HG02852 (cell line): ENCODE measurements at regions not wholly inside any gene's neighbourhood (a gene's known extent, or its start where the extent isn't known, plus 50 kb on each side); places are given as distances from the start of the nearest gene placed in this dataset.
A peak's percentile ranks its signal among the peaks of the same experiment; 100 is the strongest.

Experiments used
- ATAC-seq: cut with Tn5 transposase; IDR thresholded peaks from one replicate; pipeline ENCODE4 v1.9.1; 2021; ENCODE audit warnings: mild to moderate bottlenecking, moderate library complexity; ENCODE audit not compliant: unreplicated experiment

DNA sequence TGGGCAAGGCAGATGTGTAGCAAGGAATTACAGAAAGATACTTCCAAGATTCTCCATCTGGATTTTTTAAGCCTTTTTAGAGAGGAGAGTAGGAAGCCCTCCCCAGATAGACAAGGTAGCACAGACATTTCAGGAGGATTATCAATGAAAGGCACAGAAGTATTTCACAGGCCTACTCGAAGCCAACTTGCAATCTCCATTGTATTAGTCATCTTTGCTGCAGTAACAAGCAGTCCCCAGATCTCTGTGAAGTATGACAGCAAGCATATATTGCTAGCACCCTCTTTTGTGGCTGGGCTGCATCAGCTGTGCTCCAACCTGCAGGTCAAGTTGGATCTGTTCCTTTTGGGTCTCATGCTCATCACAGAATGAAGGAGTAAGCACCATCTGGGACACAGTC, 101.6 kb downstream of the MAF start:
- ATAC-seq = no peak

DNA sequence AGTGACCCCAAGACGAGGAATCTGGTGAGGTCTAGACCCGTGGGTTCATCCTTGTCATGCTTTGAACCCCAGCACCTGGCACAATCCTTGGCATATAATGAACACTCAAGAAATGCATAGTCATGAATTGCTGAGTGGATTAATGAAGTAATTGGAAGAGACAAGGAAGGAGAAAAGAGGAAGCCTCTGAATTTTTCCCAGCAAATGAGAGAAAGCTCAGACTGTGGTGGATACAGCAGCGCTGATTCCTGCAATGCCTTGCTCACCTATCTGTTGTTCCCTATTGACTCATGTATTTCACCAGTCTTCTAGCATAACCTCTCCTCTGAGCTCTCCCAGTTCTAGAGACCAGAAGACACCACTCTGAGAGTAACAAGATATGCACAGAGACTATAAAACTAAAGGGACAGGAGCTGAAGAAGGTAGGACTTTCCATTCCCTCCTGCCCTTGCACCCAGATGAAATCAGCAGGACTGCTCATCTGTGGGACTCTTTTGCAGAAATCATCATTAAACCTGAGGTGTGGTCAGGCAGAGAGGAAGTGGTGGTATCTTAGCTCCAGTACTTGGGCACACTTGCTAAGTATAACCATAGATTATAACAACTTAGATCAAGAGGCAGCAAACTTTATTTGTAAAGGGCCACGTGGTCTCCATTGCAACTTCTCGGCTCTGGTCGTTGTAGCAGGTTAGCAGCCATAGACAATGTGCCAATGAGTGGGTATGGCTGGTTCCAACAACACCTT, 102.8 kb downstream of the MAF start:
- ATAC-seq = no peak

DNA sequence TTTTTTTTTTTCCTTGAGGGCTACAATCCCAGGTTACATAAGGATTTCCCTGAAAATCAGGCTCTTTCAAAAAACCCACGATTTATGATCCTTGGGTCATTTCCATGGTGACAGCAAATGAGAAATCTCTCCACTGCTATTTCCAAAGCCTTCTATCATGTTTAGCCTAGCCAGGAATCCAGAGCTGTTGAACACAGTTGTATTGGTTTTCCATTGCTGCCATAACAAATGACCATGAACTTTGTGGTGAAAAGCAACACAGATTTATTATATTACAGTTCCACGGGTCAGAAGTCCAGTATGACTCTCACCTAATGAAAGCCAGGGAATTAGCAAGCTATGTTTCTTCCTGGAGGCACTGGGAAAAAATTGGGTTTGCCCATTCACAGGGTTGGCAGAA, 106.6 kb downstream of the MAF start:
- no peak for ATAC-seq

DNA sequence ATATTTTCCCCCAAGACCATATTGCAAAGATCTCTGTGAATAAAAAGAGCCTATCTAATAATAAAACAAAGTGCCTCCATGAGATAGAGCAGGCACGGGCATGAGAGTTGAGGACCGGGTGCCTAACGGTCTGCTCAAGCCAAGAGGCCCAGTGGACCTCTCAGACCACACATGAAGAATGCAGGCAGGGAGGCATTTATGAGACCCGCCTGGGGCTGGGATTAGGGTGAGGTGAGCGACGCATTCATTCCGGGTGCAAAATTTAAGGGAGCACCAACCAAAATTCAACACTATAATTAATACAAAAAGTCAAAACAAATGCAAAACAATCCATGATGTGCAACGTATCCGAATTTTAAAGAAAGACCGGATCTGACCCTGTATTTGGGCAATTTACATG, 108.5 kb downstream of the MAF start:
- no peak for ATAC-seq

DNA sequence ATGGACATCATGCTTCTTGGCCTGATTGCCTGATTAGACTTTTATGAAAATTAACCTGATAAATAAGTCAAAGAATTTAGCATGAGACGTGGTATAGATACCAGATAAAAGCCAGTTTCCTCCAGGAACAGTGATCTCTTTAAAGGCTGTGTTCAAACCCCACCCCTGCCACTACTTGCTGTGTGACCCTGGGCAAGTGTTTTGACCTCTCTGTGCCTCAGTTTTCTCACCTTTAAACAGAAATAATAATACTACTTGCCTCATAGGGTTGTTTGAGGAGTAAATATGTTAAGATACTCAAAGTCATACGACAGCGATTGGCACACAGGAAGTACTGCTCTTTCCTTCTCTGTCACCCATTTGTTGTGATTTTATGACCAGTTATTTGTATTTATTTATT, 115.5 kb downstream of the MAF start:
- no peak for ATAC-seq

DNA sequence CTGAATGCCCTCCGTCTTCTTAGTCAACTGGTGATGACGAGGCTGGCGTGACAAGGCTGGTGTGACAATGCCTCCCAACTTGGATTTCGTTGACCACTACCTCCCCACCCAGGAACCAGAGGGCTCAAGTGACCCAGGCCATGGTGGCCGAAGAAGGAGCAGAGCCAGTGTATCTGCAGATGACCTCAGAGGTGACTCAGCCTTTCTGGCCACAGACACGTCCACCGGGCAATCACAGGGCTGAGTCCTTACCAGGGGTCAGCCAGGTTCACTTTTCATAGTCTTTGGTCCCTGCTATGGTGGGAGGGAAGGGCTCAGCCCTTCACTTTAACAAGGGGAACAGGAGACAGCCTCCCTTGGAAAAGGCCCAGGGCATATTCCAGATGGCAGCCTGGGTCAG, 116.3 kb downstream of the MAF start:
- ATAC-seq = no peak

DNA sequence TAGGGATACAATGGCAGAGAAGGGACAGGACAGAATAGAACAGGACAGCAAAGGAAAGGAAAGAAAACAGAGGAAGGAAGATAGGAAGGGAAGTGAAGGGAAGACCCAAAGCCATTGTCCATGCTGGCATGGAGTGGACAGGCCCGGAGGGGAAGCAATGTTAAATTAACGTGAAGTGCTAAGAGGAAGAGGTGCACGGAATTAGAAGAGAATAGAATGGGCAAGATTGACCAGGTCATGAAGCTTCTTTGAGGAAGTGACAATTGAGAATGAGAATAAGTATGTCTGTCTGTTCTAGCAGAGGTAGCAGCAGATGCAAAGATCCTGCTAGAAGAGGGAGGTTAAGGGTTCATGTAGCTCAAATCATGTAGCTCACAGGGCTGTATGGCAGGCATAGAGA, 117.2 kb downstream of the MAF start:
- no peak for ATAC-seq

DNA sequence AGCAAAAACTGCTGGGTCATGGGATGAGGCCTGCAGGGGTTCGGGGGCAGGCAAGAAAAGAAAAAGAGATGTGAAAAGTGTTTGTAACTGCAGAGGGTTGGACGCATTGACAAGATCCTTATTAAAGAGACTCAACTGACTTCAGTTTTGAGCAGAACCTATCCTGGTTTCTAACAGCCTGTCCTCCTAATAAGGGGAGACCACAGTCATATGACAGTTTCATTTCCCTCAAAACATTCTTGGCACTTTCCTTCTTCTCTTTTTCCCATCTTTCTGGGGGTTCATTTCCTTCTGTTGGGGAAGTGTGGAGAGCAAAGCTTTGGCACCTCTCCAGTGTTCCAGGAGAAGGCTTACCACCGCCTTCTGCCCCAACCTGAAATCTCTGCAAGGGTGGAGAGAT, 118.5 kb downstream of the MAF start:
- ATAC-seq = no peak

DNA sequence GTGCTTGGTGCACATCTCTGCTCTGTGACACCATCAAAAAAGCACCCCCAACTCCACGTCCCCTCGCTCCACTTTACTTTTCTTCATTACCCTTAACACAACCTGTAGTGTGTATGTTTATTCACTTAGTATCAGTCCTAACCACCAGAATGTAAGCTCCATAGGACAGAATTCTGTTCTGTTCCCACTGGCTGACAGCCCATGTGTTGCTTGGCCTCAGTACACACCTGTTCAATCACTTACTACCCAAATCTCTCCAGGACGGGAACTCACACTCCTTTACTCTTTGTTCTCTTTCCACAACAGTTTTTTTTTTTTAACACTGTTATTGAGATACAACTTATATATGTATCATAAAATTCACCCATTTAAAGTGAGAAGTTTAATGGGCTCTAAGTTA, 119.6 kb downstream of the MAF start:
- ATAC-seq = no peak

DNA sequence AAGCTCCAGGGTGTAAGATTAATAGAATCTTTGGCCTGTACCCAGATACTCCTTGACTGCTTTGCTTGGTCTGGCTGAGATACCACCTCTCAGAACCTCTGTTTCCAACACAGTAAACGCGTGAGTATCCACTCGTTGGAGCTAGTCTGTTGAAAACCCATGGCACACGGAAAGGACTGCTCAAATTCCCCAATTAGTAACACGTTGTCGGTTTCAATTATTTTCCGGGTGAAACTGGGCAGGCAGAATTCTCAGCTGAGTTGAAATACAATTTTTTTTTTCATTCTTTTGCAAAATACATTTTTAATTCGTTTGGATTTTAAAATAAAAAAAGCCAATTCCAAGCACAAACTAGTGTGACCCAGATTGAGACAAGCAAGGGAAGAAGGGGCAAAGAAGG, 120.5 kb downstream of the MAF start:
- ATAC-seq = no peak

DNA sequence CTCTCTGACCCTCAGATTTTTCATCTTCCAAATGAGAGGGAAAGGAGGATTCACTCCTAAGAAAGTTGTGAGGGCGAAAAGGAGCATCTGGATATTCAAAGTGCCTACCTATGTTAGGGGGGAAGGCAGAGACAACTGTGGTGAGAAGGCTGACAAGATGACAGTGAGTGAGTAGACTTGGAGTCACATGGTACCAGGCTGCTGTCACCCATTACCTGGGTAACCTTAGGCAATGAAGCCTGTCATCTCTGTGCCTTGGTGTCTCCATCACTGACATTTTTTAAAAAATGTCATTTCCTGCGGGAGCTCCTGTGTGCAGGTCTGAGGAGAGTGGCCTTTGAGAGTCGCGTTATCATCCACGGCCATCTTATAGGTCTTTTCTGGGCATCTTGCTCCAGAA, 124.0 kb downstream of the MAF start:
- no peak for ATAC-seq

DNA sequence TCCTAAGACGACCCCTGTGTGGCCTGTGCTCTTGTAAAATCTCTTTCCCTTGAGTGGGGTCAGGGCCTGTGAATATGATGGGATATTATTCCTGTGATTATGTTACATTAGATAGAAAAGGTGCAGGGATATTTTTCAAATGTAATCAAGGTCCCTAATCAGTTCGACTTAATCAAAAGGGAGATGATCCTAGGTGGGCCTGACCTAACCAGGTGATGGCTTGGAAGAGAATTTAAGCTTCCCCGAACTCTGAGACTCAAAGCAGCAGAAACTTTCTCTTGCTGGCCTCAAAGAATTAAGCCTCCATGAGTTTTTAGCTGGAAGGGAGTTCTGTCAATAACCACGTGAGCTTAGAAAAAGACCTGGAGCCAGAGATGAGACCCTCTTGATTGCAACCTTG, 124.7 kb downstream of the MAF start:
- no peak for ATAC-seq

DNA sequence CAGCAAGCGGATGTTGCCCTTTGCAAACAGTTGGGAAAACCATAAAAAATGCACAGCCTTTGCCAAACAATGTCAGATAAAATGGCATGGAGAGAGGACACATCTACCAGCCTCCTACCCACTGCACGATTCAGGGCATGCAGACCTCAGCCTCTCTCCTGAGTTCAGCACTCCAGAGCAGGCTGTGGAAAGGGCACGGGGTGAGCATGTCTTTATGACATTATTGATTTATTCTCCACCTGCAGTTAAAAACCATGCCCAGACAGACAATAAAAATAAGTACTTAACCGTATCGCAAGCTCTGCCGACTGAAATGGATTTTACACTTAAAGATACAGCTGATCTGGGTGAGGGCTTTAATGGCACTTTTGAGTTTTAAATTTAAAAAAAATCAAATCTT, 127.1 kb downstream of the MAF start:
- ATAC-seq = no peak

DNA sequence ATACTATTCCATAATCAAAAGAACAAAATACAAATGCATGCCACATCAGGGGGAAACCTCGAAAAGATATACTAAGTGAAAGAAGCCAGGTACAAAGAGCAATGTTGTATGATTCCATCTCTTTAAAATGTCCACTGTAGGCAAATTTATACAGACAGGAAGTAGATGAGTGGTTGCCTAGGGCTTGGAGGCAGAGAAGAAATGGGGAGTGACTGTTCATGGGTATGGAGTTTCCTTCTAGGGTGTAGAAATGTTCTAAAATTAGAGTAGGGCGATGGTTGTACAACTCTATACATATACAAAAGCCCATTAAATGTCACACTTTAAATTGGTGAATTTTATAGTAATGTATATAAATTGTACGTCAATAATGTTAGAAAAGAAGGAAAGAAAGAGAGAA, 128.1 kb downstream of the MAF start:
- ATAC-seq = no peak

DNA sequence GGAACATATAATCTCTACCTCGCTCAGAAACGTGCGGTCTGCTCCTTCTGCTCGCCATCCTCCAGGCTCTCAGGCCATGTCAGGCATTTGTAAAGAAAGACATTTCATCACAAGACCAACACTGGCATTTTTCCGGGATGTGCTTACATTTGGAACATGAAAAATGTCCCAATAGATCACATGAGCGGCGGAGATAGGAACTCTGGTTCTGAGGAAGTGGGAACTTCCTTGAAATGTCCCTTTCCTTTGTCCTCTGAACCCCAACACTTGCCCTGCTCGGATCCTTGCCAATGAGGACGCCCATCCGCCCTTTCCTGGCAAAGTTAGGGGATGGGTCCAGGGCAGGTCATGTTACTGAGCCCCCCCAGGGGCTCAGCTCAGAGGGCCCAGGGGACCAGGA, 130.5 kb downstream of the MAF start:
- ATAC-seq = no peak

DNA sequence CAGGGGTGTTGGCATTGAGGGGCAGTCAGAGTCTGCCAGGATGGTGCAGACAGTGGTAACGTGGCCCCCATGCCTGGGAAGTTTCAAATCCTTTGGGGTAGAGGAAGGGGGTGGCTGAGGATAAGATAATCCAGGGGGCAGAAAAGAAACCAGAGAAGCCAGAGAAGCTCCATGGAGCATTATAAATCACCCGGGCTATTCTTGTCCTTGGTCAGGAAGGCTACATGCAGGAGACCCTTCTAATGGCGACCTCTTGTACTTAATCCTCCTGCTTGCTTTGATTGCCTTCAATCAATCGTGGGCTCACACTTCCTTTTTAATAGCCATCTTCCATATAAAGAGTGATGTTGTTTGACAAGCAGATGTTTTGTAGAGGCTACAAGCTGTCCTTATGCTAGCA, 131.9 kb downstream of the MAF start:
- ATAC-seq = no peak

DNA sequence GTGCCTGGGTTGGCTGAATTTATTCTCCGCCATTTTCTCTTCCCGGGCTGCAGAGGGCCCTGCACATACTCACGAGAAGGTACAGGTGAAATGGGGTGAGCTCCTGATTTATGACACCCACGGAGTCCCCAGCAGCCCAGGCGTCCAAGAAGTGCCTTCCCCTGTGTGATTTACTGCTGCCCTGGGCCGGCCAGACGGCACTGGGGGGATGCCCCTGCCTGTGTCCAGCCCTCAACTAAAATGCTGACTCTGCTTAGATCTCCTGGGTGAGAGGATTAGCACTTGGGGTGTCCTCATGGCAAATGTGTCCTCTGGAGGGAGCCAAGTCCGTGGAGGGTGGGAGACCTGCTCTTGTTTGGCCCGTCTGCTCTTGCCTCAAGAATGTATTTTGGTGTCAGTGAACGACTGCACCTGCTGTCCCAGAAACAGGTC, 132.4 kb downstream of the MAF start:
- ATAC-seq = no peak

DNA sequence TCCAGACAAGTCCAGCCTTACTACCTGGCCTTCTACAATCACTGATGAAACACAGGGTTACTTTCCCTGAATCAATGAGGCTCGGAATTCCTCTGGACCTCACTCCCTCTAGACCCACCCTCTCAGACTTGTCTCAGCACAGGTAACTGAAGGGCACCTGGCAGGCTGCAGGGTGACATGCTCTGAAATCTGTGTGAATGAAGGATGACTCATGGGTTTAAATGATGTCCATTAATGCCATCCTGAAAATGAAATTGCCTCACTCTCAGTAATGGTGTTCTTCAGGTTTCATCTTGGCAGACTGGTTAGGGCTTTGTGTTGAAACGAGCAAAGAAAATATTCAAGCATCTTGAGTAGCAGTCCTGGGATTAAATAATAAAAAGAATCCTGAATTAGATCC, 134.4 kb downstream of the MAF start:
- ATAC-seq = no peak

DNA sequence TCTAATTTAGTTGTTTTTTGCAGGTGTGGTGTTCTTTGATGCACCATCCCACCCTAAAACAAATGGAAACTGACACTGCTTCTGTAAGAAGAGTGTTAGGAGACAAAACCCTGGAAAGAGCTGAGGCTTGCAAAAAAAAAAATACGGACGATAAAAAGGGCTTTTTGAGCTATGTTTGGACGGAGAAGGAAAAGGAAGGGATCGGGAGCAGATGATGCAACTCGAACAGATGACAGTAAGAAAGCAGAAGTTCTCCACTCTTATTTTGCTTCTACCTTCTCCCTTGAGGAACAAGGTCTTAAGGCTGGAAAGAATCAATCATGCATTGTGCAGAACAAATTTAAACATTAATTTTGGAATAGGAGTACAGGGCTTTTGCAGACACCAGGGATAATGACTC, 136.7 kb downstream of the MAF start:
- no peak for ATAC-seq

DNA sequence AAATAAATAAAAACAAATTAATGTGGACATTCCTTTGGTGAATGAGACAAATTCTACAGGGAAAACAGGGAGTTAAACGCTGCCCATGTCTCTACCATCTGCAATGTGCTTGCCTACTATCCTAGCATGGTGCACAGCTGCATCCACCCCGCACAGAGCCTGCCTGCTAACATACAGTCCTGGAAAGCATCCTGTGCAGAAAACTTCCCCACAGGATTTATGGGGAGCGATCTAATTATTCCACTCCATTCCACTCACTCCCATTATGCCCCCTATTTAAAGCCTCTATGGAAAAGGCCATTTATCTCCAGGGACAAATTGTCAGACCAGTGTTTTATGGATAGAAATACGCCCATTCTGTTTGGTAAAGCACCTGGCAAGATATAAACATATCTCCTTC, 144.5 kb downstream of the MAF start:
- ATAC-seq = no peak

DNA sequence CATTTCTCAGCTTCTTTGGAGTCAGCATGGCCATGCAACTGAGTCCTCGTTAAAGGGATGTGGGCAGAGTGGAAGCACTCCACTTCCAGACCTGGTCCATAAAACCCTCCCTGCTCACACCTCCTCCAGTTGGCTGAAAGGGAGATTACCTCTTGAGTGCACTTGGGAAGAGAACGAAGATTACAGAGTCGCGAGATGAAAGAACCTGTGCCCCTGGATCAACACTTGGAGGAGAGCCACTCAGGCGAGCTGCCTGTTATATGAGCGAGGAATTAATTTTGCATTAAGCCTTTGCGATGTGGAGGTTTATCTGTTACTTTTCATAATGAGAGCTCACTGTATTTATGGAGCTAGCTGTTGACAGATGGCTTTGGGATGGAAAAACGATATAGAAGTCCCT, 147.9 kb downstream of the MAF start:
- no peak for ATAC-seq

DNA sequence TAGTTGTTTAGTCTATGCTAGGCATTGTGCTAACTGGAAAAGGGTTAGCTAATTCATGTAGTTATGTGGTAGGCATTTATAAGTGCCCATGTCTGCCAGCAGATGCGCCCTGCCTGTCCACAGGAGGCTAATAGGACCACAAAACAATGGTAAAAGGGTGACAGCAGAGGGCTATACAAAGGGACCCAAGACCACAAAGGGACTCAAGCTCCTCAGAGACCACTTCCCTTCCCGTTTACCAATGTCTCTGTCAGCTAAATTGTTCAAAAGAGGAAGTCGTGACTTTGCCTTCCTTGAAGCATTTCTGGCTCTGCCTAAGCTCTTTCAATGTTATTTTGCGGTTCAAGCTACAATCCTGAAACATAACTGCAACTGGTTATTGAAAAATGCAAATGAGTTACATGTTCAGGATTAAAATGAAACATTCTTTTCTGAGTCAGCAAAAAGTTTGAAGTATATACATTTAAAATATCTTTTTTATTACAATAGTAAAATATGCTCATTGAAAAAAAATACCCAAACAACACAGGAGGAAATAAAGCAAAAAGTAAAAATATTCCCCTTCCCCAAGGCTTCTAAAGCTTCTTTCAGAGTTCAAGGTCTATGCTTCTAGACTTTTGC, 149.2 kb downstream of the MAF start:
- peak; percentile 79 for ATAC-seq

DNA sequence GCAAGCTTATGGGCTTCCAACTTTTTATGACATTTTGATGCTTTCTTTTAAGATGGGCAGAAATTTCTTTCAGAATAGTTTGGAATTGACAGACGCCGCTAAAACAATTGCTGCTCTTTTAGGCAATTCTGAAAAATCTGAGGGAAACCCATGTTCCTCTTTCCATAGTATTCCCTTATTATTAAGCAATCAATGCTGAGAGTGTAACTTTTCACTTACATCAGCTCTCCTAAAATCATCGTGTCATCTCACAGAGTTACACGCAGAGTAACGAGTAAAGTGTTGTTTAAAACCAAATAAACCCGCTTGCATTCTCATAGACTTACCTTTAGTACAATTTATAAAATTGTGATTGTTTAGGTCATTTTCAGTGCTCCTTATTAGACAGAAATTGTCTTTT, 150.6 kb downstream of the MAF start:
- ATAC-seq = no peak
